GM23338 (cell line): ENCODE measurements at regions not wholly inside any gene's neighbourhood (a gene's known extent, or its start where the extent isn't known, plus 50 kb on each side); places are given as distances from the start of the nearest gene placed in this dataset.

Experiments
- ATAC-seq: fragments of 200-7000 bp; cut with Tn5 transposase; 3 replicates; pipeline ENCODE4 v1.9.1; 2020
- DNase-seq: peaks from one replicate; pipeline ENCODE4 v3.0.0-alpha.2; 2015; ENCODE audit warnings: low spot score
- H2AFZ ChIP-seq: fragments of 200-600 bp; sonication (generic); 2 replicates; pipeline ENCODE4 v1.8.0; 2016; ENCODE audit warnings: antibody characterized with exemption, mild to moderate bottlenecking, moderate library complexity
- H3F3A ChIP-seq: fragments of 200-600 bp; sonication (generic); replicated peaks from 2 replicates; pipeline ENCODE4 v1.8.0; 2017; ENCODE audit warnings: antibody characterized with exemption, mixed run types, low read depth
- H3K27ac ChIP-seq: fragments of 200-600 bp; sonication (generic); 2 replicates; pipeline ENCODE4 v1.6.1; 2016; ENCODE audit warnings: low read depth
- H3K27me3 ChIP-seq: fragments of 200-600 bp; sonication (generic); 2 replicates; pipeline ENCODE4 v1.8.0; 2016; ENCODE audit warnings: mild to moderate bottlenecking, mixed run types, moderate library complexity; ENCODE audit not compliant: insufficient read depth
- H3K36me3 ChIP-seq: fragments of 200-600 bp; sonication (generic); 2 replicates; pipeline ENCODE4 v1.8.0; 2016; ENCODE audit warnings: mild to moderate bottlenecking; ENCODE audit not compliant: insufficient read depth
- H3K4me1 ChIP-seq: fragments of 200-600 bp; sonication (generic); 2 replicates; pipeline ENCODE4 v1.8.0; 2016; ENCODE audit warnings: mild to moderate bottlenecking, moderate library complexity; ENCODE audit not compliant: insufficient read depth
- H3K4me2 ChIP-seq: fragments of 200-600 bp; sonication (generic); 2 replicates; pipeline ENCODE4 v1.7.1; 2017; ENCODE audit warnings: mixed run types
- H3K4me3 ChIP-seq: fragments of 200-600 bp; sonication (generic); 2 replicates; pipeline ENCODE4 v1.6.1; 2016; ENCODE audit warnings: mixed run types
- H3K79me2 ChIP-seq: fragments of 200-600 bp; sonication (generic); replicated peaks from 2 replicates; pipeline ENCODE4 v1.8.0; 2017; ENCODE audit warnings: mild to moderate bottlenecking; ENCODE audit not compliant: insufficient read depth
- H3K9me2 ChIP-seq: fragments of 200-600 bp; sonication (generic); 2 replicates; pipeline ENCODE4 v1.8.0; 2017; ENCODE audit not compliant: insufficient read depth
- H4K20me1 ChIP-seq: fragments of 200-600 bp; sonication (generic); replicated peaks from 2 replicates; pipeline ENCODE4 v1.8.0; 2017; ENCODE audit warnings: mild to moderate bottlenecking; ENCODE audit not compliant: insufficient read depth
- H3K27ac Mint-ChIP-seq: 2 replicates; pipeline ENCODE4 v1.8.0; 2020; ENCODE audit warnings: inconsistent platforms, mild to moderate bottlenecking, moderate library complexity, mixed read lengths
- H3K27me3 Mint-ChIP-seq: 3 replicates; pipeline ENCODE4 v1.8.0; 2022; ENCODE audit warnings: low read depth, mild to moderate bottlenecking, moderate library complexity, mixed read lengths, inconsistent platforms; ENCODE audit not compliant: insufficient read depth, poor library complexity
- H3K36me3 Mint-ChIP-seq: 3 replicates; pipeline ENCODE4 v1.8.0; 2021; ENCODE audit warnings: low read depth, mild to moderate bottlenecking, inconsistent platforms, moderate library complexity, mixed read lengths
- H3K4me1 Mint-ChIP-seq: 3 replicates; pipeline ENCODE4 v1.8.0; 2020; ENCODE audit warnings: mild to moderate bottlenecking, inconsistent platforms, mixed read lengths
- H3K4me3 Mint-ChIP-seq: 3 replicates; pipeline ENCODE4 v1.8.0; 2021; ENCODE audit warnings: moderate library complexity, mild to moderate bottlenecking, inconsistent platforms, mixed read lengths
- H3K9me3 Mint-ChIP-seq: 3 replicates; pipeline ENCODE4 v1.8.0; 2020; ENCODE audit warnings: moderate library complexity, mild to moderate bottlenecking, inconsistent platforms, mixed read lengths
- CREB1 ChIP-seq: fragments of 250-450 bp; sonication (Bioruptor Pico); IDR thresholded peaks from 2 replicates; pipeline ENCODE4 v1.5.0; 2020; ENCODE audit warnings: low read depth, mild to moderate bottlenecking, moderate library complexity
- CTCF ChIP-seq, 2 experiments: fragments of 200-600 bp in 1 of 2; sonication (generic) in 1 of 2; conservative IDR thresholded peaks; 2 replicates each; pipeline versions ENCODE4 v1.5.1 to v1.6.1; 2016 to 2017; ENCODE audit warnings: antibody characterized with exemption in 2 of 2, low read depth in 2 of 2, mild to moderate bottlenecking in 2 of 2, moderate library complexity in 1 of 2
- EZH2 ChIP-seq: fragments of 200-600 bp; sonication (generic); IDR thresholded peaks from one replicate; pipeline ENCODE4 v1.8.0; 2017; ENCODE audit warnings: antibody characterized with exemption, mild to moderate bottlenecking, low read depth; ENCODE audit not compliant: unreplicated experiment
- JUNB ChIP-seq: IDR thresholded peaks from one replicate; pipeline ENCODE4 v1.6.1; 2016; ENCODE audit warnings: antibody characterized with exemption; ENCODE audit not compliant: unreplicated experiment
- NANOG ChIP-seq: IDR thresholded peaks from 2 replicates; pipeline ENCODE4 v1.6.1; 2016; ENCODE audit warnings: antibody characterized with exemption, borderline replicate concordance
- POLR2AphosphoS5 ChIP-seq: IDR thresholded peaks from 2 replicates; pipeline ENCODE4 v1.6.1; 2016; ENCODE audit warnings: antibody characterized with exemption, low read depth
- STAT1 ChIP-seq: IDR thresholded peaks from one replicate; pipeline ENCODE4 v1.6.1; 2016; ENCODE audit warnings: antibody characterized with exemption; ENCODE audit not compliant: unreplicated experiment
- ZNF331 ChIP-seq: fragments of 250-450 bp; sonication (Bioruptor Pico); IDR thresholded peaks from 2 replicates; pipeline ENCODE4 v1.5.0; 2020; ENCODE audit warnings: low read depth, mild to moderate bottlenecking, moderate library complexity
- TF ChIP-seq, protein P1 (sequence below): IDR thresholded peaks from one replicate; pipeline ENCODE4 v1.6.1; 2018; ENCODE audit warnings: antibody characterized with exemption; ENCODE audit not compliant: unreplicated experiment
- TF ChIP-seq, protein P2 (sequence below): IDR thresholded peaks from 2 replicates; pipeline ENCODE4 v1.6.1; 2016; ENCODE audit warnings: antibody characterized with exemption

DNA sequence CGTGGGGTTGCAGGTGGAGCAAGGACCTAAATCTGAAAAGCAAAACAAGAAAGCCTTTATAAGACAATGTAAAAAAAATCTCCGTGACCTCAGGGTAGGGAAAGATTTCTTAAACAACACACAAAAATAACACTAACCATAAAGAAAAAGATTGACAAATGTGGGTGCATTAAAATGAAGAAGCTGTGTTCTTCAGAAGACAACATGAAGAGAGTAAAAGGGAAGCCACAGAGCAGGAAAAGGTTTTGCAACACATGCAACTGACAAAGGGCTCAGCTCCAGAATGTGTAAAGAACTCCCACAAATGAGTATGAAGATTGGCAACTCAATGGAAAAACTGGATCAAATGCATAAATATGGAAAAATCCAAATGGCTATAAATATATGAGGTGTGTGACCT, 74.2 kb downstream of the MAGEF1 start:
- no peak for ATAC-seq
- TF ChIP-seq, protein P1, sequence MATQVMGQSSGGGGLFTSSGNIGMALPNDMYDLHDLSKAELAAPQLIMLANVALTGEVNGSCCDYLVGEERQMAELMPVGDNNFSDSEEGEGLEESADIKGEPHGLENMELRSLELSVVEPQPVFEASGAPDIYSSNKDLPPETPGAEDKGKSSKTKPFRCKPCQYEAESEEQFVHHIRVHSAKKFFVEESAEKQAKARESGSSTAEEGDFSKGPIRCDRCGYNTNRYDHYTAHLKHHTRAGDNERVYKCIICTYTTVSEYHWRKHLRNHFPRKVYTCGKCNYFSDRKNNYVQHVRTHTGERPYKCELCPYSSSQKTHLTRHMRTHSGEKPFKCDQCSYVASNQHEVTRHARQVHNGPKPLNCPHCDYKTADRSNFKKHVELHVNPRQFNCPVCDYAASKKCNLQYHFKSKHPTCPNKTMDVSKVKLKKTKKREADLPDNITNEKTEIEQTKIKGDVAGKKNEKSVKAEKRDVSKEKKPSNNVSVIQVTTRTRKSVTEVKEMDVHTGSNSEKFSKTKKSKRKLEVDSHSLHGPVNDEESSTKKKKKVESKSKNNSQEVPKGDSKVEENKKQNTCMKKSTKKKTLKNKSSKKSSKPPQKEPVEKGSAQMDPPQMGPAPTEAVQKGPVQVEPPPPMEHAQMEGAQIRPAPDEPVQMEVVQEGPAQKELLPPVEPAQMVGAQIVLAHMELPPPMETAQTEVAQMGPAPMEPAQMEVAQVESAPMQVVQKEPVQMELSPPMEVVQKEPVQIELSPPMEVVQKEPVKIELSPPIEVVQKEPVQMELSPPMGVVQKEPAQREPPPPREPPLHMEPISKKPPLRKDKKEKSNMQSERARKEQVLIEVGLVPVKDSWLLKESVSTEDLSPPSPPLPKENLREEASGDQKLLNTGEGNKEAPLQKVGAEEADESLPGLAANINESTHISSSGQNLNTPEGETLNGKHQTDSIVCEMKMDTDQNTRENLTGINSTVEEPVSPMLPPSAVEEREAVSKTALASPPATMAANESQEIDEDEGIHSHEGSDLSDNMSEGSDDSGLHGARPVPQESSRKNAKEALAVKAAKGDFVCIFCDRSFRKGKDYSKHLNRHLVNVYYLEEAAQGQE = no peak
- TF ChIP-seq JUNB (no peak), NANOG (no peak), CREB1 (no peak)
- H3K27ac ChIP-seq = no peak overlapping the region

GRCh38 chr3:184636741-184637316, 75.0 kb downstream of the MAGEF1 start:
- H3K4me1 ChIP-seq = peaks cover 4% of the 10 kb centered on the region
- no peak overlapping the region for H3K4me2 ChIP-seq
- no peak overlapping the region for H3K27ac ChIP-seq
- no peak overlapping the region for H3K4me3 ChIP-seq
- no peak overlapping the region for H3K27ac Mint-ChIP-seq
- no peaks in the 10 kb centered on the region for H3K79me2 ChIP-seq
- H3F3A ChIP-seq = no peaks in the 10 kb centered on the region
- no peak overlapping the region for H2AFZ ChIP-seq
- H3K27me3 Mint-ChIP-seq = peaks cover 19% of the 10 kb centered on the region
- H3K36me3 ChIP-seq = no peaks in the 10 kb centered on the region
- DNase-seq (no peak), ATAC-seq (peak; percentile 17; the same call in 2 of the 3 replicates)
- H3K9me2 ChIP-seq = 0 out of 2 replicates have a peak, but pooled peaks cover 4% of the 10 kb centered on the region
- H3K9me3 Mint-ChIP-seq = no peaks in the 10 kb centered on the region; the same call in 2 of the 3 replicates
- no peaks in the 10 kb centered on the region; the same call in 2 of the 3 replicates for H3K36me3 Mint-ChIP-seq
- peaks cover 33% of the 10 kb centered on the region for H3K4me1 Mint-ChIP-seq
- H4K20me1 ChIP-seq = no peaks in the 10 kb centered on the region
- no peak overlapping the region for H3K4me3 Mint-ChIP-seq
- no peaks in the 10 kb centered on the region for H3K27me3 ChIP-seq
- TF ChIP-seq, protein P2, sequence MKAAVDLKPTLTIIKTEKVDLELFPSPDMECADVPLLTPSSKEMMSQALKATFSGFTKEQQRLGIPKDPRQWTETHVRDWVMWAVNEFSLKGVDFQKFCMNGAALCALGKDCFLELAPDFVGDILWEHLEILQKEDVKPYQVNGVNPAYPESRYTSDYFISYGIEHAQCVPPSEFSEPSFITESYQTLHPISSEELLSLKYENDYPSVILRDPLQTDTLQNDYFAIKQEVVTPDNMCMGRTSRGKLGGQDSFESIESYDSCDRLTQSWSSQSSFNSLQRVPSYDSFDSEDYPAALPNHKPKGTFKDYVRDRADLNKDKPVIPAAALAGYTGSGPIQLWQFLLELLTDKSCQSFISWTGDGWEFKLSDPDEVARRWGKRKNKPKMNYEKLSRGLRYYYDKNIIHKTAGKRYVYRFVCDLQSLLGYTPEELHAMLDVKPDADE = no peak
- TF ChIP-seq EZH2 (no peak), ZNF331 (CRISPR knock-in tag) (no peak), POLR2AphosphoS5 (no peak), CTCF (conservative IDR thresholded peaks at IDR 0.05; ENCODE audit: low read depth in 2 of 2) (no peak), JUNB (no peak), STAT1 (no peak)
- TF ChIP-seq, protein P1 = no peak

More for the DNA sequence above, 74.2 kb downstream of the MAGEF1 start:
- no peak overlapping the region for H2AFZ ChIP-seq
- no peak for DNase-seq
- H3K27ac Mint-ChIP-seq = no peak overlapping the region
- peaks cover 4% of the 10 kb centered on the region for H3K4me1 ChIP-seq
- H3K27me3 Mint-ChIP-seq = peaks cover 18% of the 10 kb centered on the region
- 0 out of 2 replicates have a peak, but pooled peaks cover 4% of the 10 kb centered on the region for H3K9me2 ChIP-seq
- H3K9me3 Mint-ChIP-seq = no peaks in the 10 kb centered on the region; the same call in 2 of the 3 replicates
- no peaks in the 10 kb centered on the region for H3F3A ChIP-seq
- no peaks in the 10 kb centered on the region for H3K36me3 ChIP-seq
- no peaks in the 10 kb centered on the region for H4K20me1 ChIP-seq
- no peak overlapping the region for H3K4me3 Mint-ChIP-seq
- no peaks in the 10 kb centered on the region; the same call in 2 of the 3 replicates for H3K36me3 Mint-ChIP-seq
- no peak overlapping the region for H3K4me3 ChIP-seq
- no peaks in the 10 kb centered on the region for H3K27me3 ChIP-seq
- H3K79me2 ChIP-seq = no peaks in the 10 kb centered on the region
- H3K4me1 Mint-ChIP-seq = peaks cover 29% of the 10 kb centered on the region
- H3K4me2 ChIP-seq = no peak overlapping the region
